Kasumi-1 (cell line): ENCODE measurements at regions not wholly inside any gene's neighbourhood (a gene's known extent, or its start where the extent isn't known, plus 50 kb on each side); places are given as distances from the start of the nearest gene placed in this dataset.

ENCODE experiments used
- DNase-seq, 2 experiments: peaks; one replicate each; lab custom pipeline; 2025; lab: John Stamatoyannopoulos, UW

GRCh38 chr5:124421584-124421983 is 324.9 kb downstream of the ZNF608 start:
- peak; percentile 32 to 44 for DNase-seq

GRCh38 chr5:124420952-124421351 is 325.5 kb downstream of the ZNF608 start:
- DNase-seq = no peak

GRCh38 chr5:124419531-124419930 is 326.9 kb downstream of the ZNF608 start:
- no peak for DNase-seq

GRCh38 chr5:124418390-124418789 is 328.0 kb downstream of the ZNF608 start:
- DNase-seq = no peak

- no peak for DNase-seq
Observed at GRCh38 chr5:124417196-124417595, 329.2 kb downstream of the ZNF608 start.

GRCh38 chr5:124416627-124417026 is 329.8 kb downstream of the ZNF608 start:
- no peak for DNase-seq

- DNase-seq = no peak
Observed at GRCh38 chr5:124414973-124415372, 331.5 kb downstream of the ZNF608 start.

- DNase-seq = peak; percentile 5 to 31
Observed at GRCh38 chr5:124410539-124411488, 335.6 kb downstream of the ZNF608 start.

GRCh38 chr5:124408738-124409453 is 337.5 kb downstream of the ZNF608 start:
- no peak for DNase-seq

- DNase-seq = no peak
Observed at GRCh38 chr5:124404796-124405195, 341.6 kb downstream of the ZNF608 start.

- no peak for DNase-seq
Observed at GRCh38 chr5:124403281-124403680, 343.2 kb downstream of the ZNF608 start.

GRCh38 chr5:124402144-124402581 is 344.3 kb downstream of the ZNF608 start:
- no peak for DNase-seq

GRCh38 chr5:124401476-124402143 is 344.8 kb downstream of the ZNF608 start:
- DNase-seq = no peak

GRCh38 chr5:124399426-124399961 is 346.9 kb downstream of the ZNF608 start:
- no peak for DNase-seq

GRCh38 chr5:124398460-124398859 is 348.0 kb downstream of the ZNF608 start:
- DNase-seq = no peak

GRCh38 chr5:124397317-124397716 is 349.1 kb downstream of the ZNF608 start:
- no peak for DNase-seq

- DNase-seq = no peak
Observed at GRCh38 chr5:124395926-124396325, 350.5 kb downstream of the ZNF608 start.

- DNase-seq = no peak
Observed at GRCh38 chr5:124395287-124395686, 351.2 kb downstream of the ZNF608 start.

GRCh38 chr5:124394700-124395245 is 351.7 kb downstream of the ZNF608 start:
- DNase-seq = peak in 1 of 2 experiments; percentile 3

- no peak for DNase-seq
Observed at GRCh38 chr5:124393584-124394379, 352.7 kb downstream of the ZNF608 start.

- peak in 1 of 2 experiments; percentile 1 for DNase-seq
Observed at GRCh38 chr5:124383693-124384092, 362.7 kb downstream of the ZNF608 start.
